B cell (primary cell): ENCODE measurements at regions not wholly inside any gene's neighbourhood (a gene's known extent, or its start where the extent isn't known, plus 50 kb on each side); places are given as distances from the start of the nearest gene placed in this dataset.
"Not testable (repeated sequence)": the region's sequence is repeated elsewhere in the genome, so short reads cannot be mapped to it uniquely, and the experiment has no call there.

ENCODE experiments used
- CTCF ChIP-seq: fragments of 200-600 bp; IDR thresholded peaks from one replicate; pipeline ENCODE4 v1.8.0; 2022; ENCODE audit warnings: antibody characterized with exemption, mild to moderate bottlenecking
- EZH2 ChIP-seq: IDR thresholded peaks from 2 replicates; pipeline ENCODE4 v1.6.1; 2012; ENCODE audit warnings: borderline replicate concordance, low read depth, mild to moderate bottlenecking, moderate library complexity, low read length; ENCODE audit not compliant: insufficient read depth, poor library complexity, severe bottlenecking

GRCh38 chr16:60357876-60358522 is 1623.9 kb upstream of the GOT2 start:
- TF ChIP-seq CTCF, EZH2: not testable (repeated sequence)
